Activated CD8-positive, alpha-beta memory T cell treated with anti-CD3 and anti-CD28 coated beads, Interleukin-2, amount 50 U/mL, for 48 hours (primary cell): ENCODE measurements at regions not wholly inside any gene's neighbourhood (a gene's known extent, or its start where the extent isn't known, plus 50 kb on each side); places are given as distances from the start of the nearest gene placed in this dataset.

Source experiments
- DNase-seq: peaks from one replicate; pipeline ENCODE4 v3.0.0-alpha.2; 2020

DNA sequence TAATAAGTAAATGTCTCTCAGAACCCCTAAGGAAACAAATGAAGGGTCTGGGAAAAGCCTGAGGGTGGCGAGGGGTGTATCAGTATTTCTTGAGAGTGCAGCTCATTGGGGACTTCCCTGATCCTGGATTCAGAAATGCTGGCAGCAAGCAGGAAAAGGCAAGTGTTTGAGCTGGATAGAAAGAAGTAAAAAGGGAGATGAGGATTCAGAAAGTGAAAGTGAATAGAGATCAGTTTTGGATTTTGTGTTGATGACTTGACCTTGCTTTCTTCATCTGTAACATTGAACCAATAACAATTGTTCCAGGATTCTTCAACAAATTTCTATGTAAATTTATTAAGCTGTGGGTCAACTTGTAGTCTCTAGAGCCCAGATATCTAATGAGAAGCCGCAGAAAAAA is 66.9 kb upstream of the CTSC start:
- no peak for DNase-seq

DNA sequence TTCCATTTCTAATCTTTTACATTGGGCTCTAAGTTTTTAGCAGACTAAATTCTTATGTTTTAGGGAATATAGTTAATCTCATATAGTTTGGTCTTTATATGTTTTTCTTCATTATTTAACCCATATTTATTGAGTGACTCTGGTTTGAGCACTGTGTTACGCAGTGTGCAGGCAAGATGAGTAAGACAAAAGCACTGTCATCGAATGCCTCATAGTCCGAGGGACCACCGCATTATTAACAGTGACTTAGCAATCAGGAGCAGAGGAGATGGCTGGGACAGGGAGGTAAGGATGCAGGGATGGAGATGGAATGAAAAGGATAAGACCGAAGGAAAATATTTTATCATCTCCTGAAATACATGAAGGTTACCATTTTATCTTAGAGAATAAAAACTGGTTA is 65.2 kb upstream of the CTSC start:
- no peak for DNase-seq

DNA sequence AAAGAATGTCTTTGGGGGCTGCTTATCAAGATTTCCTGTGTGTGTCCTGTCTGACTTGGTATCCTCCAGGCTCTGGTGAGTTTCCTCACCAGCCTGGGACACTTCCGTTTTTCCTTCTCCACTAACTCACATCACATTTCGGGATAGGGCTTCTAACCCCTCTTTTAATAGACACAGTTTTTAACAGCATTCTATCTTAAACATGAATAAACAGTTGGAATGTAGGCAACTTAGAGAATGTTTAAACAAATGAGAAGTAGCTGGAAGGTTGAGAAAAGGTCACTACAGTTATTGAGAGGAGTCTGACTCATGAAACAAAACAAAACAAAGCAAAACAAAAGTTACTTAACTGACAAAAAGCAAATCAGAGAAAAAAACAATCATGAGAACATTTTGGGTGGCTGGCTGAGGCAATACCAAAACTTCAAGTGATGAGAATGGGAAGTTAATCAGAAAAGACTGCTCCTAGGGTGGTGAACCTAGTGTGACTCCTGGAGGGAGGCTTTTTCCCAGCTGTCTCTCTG is 64.7 kb upstream of the CTSC start:
- DNase-seq: no peak

DNA sequence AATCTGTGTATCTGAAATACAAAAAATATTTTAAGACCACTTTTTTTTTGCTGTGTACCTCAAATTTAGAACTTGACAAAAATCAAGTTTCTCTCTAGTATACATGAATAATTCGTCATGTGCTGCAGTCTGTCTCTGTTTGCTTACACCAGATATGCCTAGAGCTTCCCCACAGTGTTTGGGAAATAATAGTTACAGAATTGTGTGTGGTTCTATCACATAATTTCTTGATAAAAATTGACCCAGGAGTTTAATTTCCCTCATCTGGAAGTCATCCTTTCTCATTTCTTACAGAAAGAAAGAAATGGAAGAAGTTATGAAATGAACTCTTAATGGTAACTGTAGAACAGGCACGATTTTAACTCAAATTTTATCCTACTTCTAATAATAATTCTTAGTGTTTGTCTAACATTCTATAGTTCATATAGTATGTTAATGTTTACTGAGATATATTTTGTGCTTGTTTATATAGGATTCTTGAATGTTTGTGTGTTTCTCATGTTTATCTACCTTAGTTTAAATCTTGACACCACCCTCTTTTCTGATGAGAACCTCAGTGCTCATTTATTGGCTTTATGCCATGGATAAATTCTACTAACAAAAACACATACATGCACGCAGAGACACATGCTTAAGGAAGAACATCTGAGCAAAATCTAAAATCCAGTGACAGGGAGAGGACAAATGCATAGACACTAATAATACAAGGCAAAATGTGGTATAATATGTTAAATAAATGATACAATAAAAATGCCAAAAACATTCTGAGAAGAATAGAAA is 61.4 kb upstream of the CTSC start:
- DNase-seq: no peak

DNA sequence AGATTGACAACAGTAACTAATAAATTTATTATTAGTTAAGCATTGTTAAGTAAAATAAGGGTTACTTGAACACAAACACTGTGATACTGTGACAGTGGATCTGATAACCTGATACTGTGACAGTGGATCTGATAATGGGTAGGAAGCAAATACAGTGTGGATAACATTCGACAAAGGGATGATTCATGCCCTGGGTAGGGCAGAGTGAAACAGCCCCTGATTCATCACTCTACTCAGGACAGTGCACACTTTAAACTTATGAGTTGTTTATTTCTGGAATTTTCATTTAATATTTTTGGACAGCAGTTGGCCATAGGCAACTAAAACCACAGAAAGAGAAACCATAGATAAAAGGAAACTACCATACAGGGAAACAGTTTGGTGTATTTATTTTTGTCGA is 60.8 kb upstream of the CTSC start:
- no peak for DNase-seq

DNA sequence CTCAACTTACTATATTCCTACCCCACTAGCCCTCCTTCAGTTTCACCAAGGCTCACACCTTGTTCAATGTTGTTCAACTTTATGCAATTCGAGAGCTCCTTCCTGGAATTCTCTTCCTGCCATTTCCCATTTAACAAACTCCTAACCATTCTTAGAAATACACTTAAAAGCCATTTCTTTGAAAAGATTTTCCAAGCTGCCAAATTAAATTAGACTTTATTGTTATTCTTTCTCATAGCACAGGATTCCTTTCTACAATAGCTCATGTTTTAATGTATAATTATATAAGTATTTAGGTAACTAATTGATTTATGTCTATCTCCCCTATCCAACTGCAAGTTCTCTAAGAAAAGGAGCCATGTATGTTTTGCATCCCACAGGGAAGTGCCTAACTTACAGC is 52.7 kb upstream of the CTSC start:
- no peak for DNase-seq

DNA sequence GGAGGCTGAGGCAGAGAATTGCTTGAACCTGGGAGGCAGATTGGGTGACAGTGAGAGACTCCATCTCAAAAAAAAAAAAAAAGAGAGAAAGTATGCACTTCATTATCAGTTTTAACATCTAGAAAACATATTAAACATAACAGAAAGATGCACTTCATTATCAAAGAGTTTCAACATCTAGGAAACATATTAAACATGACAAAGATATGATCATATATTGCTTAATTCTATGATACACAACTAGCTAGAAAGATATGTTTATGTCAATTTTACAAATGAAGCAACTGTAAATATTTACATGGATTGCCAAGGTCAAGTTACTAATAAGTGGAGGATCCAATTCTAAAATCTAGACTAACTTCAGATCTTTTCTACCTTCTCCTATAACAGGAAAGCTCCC is 50.4 kb upstream of the CTSC start:
- no peak for DNase-seq
